NB4 (cell line): ENCODE measurements at regions not wholly inside any gene's neighbourhood (a gene's known extent, or its start where the extent isn't known, plus 50 kb on each side); places are given as distances from the start of the nearest gene placed in this dataset.

Experiments used
- DNase-seq: peaks from one replicate; pipeline ENCODE4 v3.0.0; 2010; ENCODE audit warnings: low read depth
- H3K4me3 ChIP-seq: one replicate; pipeline ENCODE4 v1.5.1; 2011; ENCODE audit warnings: mild to moderate bottlenecking, low read depth, low read length, moderate library complexity
- MYC ChIP-seq: IDR thresholded peaks from 2 replicates; pipeline ENCODE4 v1.6.1; 2011; ENCODE audit warnings: low read depth, low read length
- POLR2A ChIP-seq: IDR thresholded peaks from 2 replicates; pipeline ENCODE4 v1.6.1; 2011; ENCODE audit warnings: mild to moderate bottlenecking; ENCODE audit not compliant: insufficient read length; ENCODE audit errors: extremely low read depth
- TF ChIP-seq, protein P1 (sequence below): IDR thresholded peaks from 2 replicates; pipeline ENCODE4 v1.6.1; 2011; ENCODE audit warnings: low read depth, low read length
- TF ChIP-seq, protein P2 (sequence below): IDR thresholded peaks from one replicate; pipeline ENCODE4 v1.5.1; 2012; ENCODE audit warnings: low read depth, low read length

DNA sequence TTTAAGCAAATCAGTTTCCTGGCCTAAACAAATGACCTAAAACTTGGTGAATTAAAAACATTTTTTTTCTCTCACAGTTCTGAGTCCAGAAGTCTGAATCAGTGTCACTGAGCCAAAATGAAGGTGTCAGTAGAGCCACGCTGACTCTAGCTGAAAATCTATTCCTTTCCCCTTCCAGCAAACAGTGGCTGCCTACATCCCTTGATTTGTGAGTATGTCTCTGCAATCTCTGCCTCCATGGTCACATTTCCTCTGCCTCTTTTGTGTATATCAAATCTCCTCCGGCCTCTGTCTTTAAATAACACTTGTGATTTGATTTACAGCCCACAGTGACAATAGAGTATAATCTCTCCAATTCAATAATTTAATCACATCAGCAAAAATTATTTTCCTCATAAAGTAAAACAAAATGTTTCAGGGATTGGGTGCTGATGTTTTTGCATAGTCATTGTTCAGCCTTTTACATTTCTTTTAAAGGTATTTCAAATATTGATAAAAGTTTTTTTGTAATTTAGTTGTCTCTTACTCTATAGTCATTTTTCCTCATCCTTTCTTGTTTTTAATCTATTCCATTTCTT is 1715.4 kb downstream of the BRINP3 start:
- TF ChIP-seq POLR2A (no peak), MYC (no peak)
- TF ChIP-seq, protein P1, sequence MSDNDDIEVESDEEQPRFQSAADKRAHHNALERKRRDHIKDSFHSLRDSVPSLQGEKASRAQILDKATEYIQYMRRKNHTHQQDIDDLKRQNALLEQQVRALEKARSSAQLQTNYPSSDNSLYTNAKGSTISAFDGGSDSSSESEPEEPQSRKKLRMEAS = no peak
- TF ChIP-seq, protein P2, sequence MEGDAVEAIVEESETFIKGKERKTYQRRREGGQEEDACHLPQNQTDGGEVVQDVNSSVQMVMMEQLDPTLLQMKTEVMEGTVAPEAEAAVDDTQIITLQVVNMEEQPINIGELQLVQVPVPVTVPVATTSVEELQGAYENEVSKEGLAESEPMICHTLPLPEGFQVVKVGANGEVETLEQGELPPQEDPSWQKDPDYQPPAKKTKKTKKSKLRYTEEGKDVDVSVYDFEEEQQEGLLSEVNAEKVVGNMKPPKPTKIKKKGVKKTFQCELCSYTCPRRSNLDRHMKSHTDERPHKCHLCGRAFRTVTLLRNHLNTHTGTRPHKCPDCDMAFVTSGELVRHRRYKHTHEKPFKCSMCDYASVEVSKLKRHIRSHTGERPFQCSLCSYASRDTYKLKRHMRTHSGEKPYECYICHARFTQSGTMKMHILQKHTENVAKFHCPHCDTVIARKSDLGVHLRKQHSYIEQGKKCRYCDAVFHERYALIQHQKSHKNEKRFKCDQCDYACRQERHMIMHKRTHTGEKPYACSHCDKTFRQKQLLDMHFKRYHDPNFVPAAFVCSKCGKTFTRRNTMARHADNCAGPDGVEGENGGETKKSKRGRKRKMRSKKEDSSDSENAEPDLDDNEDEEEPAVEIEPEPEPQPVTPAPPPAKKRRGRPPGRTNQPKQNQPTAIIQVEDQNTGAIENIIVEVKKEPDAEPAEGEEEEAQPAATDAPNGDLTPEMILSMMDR = no peak

DNA sequence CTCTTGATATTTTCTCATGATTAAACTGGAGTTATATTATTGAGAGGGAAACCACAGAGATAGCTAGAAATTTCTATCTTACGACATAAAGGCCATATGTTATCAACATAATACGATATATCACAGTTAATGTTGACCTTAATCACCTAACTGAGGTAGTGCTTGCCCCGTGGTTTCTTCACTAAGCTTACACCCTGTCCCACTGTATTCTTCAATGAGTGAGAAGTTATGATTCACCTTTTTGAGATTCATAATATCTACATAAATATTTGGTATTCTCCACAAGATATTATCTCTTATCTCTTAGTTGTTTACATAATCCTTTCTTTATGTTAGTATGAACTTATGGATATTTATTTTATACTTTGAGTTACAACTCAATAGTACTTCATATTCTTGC is 1714.1 kb downstream of the BRINP3 start:
- no peak for DNase-seq
- no peak overlapping the region for H3K4me3 ChIP-seq
- TF ChIP-seq MYC = no peak
- TF ChIP-seq, protein P1 = no peak
- TF ChIP-seq, protein P2 = no peak
- TF ChIP-seq POLR2A = no peak

More for the DNA sequence above, 1715.4 kb downstream of the BRINP3 start:
- DNase-seq = no peak
- H3K4me3 ChIP-seq = no peak overlapping the region

DNA sequence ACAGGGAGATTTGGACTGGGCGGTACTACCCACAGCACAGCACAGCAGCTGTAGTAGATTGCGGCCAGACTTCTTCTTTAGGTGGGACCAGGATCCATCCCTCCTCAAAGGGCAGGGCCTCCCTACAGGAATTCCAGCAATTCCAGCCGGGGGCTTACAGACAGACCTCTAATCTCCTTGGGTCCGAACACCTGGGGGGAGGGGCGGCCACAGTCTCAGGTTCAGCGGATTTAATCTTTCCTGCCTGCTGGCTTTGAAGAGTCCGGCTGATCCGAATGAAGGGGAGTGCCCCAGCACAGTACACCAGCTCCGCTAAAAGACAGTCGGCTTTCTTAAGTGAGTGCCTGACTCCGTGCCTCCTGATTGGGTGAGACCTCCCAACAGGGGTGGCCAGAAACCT is 1708.5 kb downstream of the BRINP3 start:
- DNase-seq = no peak
- no peak overlapping the region for H3K4me3 ChIP-seq
- TF ChIP-seq, protein P2 = no peak
- no peak for TF ChIP-seq POLR2A
- TF ChIP-seq, protein P1 = no peak
- TF ChIP-seq MYC = no peak

DNA sequence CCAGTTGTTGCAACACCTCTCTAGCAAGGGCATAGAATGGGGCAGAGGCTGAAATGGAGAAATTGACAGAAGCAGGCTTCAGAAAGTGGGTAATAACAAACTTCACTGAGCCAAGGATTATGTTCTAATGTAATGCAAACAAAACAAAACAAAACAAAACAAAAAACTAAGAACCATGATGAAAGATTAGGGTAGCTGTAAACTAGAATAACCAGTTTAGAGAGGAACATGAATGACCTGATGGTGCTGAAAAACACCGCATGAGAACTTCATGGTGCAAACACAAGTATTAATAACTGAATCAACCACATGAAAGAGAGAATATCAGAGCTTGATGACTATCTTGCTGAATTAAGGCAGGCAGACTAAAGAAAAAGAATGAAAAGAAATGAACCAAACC is 1707.7 kb downstream of the BRINP3 start:
- no peak for DNase-seq
- H3K4me3 ChIP-seq = no peak overlapping the region
- TF ChIP-seq, protein P2 = no peak

DNA sequence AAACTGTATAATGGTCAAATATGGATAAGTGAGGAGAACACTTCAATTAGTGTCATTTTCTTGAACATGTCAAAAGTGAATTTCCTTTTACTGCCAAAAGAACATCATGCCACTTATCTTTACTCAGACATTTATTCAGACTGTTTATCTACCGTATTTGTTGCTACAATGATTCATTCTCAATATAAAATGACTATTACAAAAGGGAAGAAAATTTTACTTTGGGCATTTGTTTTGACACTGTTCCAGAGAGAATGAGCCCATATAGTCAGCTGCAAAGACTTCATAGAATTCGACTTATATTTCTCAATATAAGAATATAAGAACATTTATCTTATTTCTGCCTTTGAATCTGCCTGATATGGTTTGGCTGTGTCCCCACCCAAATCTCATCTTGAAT is 1699.1 kb downstream of the BRINP3 start:
- no peak for DNase-seq
- no peak overlapping the region for H3K4me3 ChIP-seq
- TF ChIP-seq MYC = no peak
- TF ChIP-seq, protein P1 = no peak
- TF ChIP-seq, protein P2 = no peak
- TF ChIP-seq POLR2A = no peak
